IMR-90 (cell line): ENCODE measurements at regions not wholly inside any gene's neighbourhood (a gene's known extent, or its start where the extent isn't known, plus 50 kb on each side); places are given as distances from the start of the nearest gene placed in this dataset.
A peak's percentile ranks its signal among the peaks of the same experiment; 100 is the strongest.

ENCODE experiments used
- ATAC-seq: fragments of 200-7000 bp; cut with Tn5 transposase; 2 replicates; pipeline ENCODE4 v1.9.1; 2020; ENCODE audit warnings: low read depth, mild to moderate bottlenecking, moderate library complexity
- BruUV-seq: library from RNA; stranded (reverse); fragments of 400-500 nt; replicated peaks from 2 replicates; lab custom pipeline; 2021; lab: Mats Ljungman, UMichigan
- CTCF ChIA-PET: fragments of 300-600 bp; formaldehyde crosslinking; extraction: SDS; loops from one replicate; lab custom pipeline; 2021; ENCODE audit warnings: antibody characterized with exemption; lab: Yijun Ruan, JAX
- POLR2A ChIA-PET: fragments of 300-600 bp; sonication (Branson Sonifier 250); formaldehyde crosslinking; loops from one replicate; lab custom pipeline; 2022; ENCODE audit warnings: antibody characterized with exemption; ENCODE audit not compliant: unreplicated experiment; lab: Charles Lee
- DNase-seq: peaks from one replicate; pipeline ENCODE4 v3.0.0; 2013
- H2AFZ ChIP-seq: replicated peaks from 2 replicates; pipeline ENCODE3; 2013; ENCODE audit warnings: low read length, mild to moderate bottlenecking; ENCODE audit not compliant: poor library complexity
- H2AK5ac ChIP-seq: 2 replicates; pipeline ENCODE4 v1.6.1; 2013; ENCODE audit warnings: low read depth, low read length, inconsistent platforms
- H2AK9ac ChIP-seq: replicated peaks from 2 replicates; pipeline ENCODE3; 2013; ENCODE audit warnings: mild to moderate bottlenecking, low read depth, low read length, moderate library complexity; ENCODE audit not compliant: poor library complexity
- H2BK120ac ChIP-seq: 2 replicates; pipeline ENCODE4 v1.6.1; 2013; ENCODE audit warnings: low read depth, low read length, inconsistent platforms
- H2BK15ac ChIP-seq: 3 replicates; pipeline ENCODE4 v1.6.1; 2013; ENCODE audit warnings: low read depth, low read length, inconsistent platforms
- H2BK20ac ChIP-seq: 2 replicates; pipeline ENCODE4 v1.6.1; 2013; ENCODE audit warnings: low read depth, mild to moderate bottlenecking, inconsistent platforms, low read length, moderate library complexity
- H2BK5ac ChIP-seq: 2 replicates; pipeline ENCODE4 v1.6.1; 2013; ENCODE audit warnings: mild to moderate bottlenecking, low read depth, low read length, inconsistent platforms; ENCODE audit not compliant: poor library complexity, severe bottlenecking
- H3K14ac ChIP-seq: replicated peaks from 2 replicates; pipeline ENCODE4 v1.6.1; 2013; ENCODE audit warnings: low read depth, low read length, inconsistent platforms
- H3K18ac ChIP-seq: 2 replicates; pipeline ENCODE4 v1.6.1; 2013; ENCODE audit warnings: low read depth, low read length, control low read depth
- H3K23ac ChIP-seq: 2 replicates; pipeline ENCODE4 v1.6.1; 2013; ENCODE audit warnings: low read depth, low read length, inconsistent platforms
- H3K27ac ChIP-seq: 2 replicates; pipeline ENCODE4 v1.5.1; 2013; ENCODE audit warnings: mild to moderate bottlenecking, control low read depth, low read length; ENCODE audit not compliant: insufficient read depth
- H3K27me3 ChIP-seq: 2 replicates; pipeline ENCODE4 v1.6.1; 2013; ENCODE audit warnings: low read length; ENCODE audit not compliant: control insufficient read depth, insufficient read depth
- H3K36me3 ChIP-seq: 2 replicates; pipeline ENCODE4 v1.6.1; 2013; ENCODE audit warnings: low read length, mixed read lengths; ENCODE audit not compliant: control insufficient read depth, insufficient read depth
- H3K4ac ChIP-seq: 2 replicates; pipeline ENCODE4 v1.6.1; 2013; ENCODE audit warnings: low read depth, low read length, inconsistent platforms
- H3K4me1 ChIP-seq: 2 replicates; pipeline ENCODE4 v1.6.1; 2013; ENCODE audit warnings: low read length, mixed read lengths; ENCODE audit not compliant: control insufficient read depth, insufficient read depth
- H3K4me2 ChIP-seq: 2 replicates; pipeline ENCODE4 v1.6.1; 2013; ENCODE audit warnings: low read depth, mild to moderate bottlenecking, control low read depth, low read length, moderate library complexity
- H3K4me3 ChIP-seq: 2 replicates; pipeline ENCODE4 v1.5.1; 2013; ENCODE audit warnings: low read depth, mild to moderate bottlenecking, control low read depth, low read length, moderate library complexity; ENCODE audit not compliant: insufficient read depth
- H3K56ac ChIP-seq: 2 replicates; pipeline ENCODE4 v1.6.1; 2013; ENCODE audit warnings: low read length, inconsistent platforms; ENCODE audit not compliant: insufficient read depth; ENCODE audit errors: extremely low read depth
- H3K79me1 ChIP-seq, 2 experiments: 2 replicates each; pipeline ENCODE4 v1.6.1; 2013; ENCODE audit warnings: low read length in 2 of 2, inconsistent platforms in 1 of 2, low read depth in 1 of 2
- H3K9ac ChIP-seq: 2 replicates; pipeline ENCODE4 v1.6.1; 2013; ENCODE audit warnings: low read depth, low read length, control low read depth
- H3K9me1 ChIP-seq: 2 replicates; pipeline ENCODE4 v1.6.1; 2013; ENCODE audit warnings: low read length, inconsistent platforms; ENCODE audit not compliant: insufficient read depth
- H3K9me3 ChIP-seq: 2 replicates; pipeline ENCODE4 v1.6.1; 2013; ENCODE audit warnings: low read length; ENCODE audit not compliant: control insufficient read depth, insufficient read depth
- H4K20me1 ChIP-seq: 2 replicates; pipeline ENCODE4 v1.6.1; 2013; ENCODE audit warnings: low read length, inconsistent platforms; ENCODE audit not compliant: insufficient read depth
- H4K5ac ChIP-seq: 2 replicates; pipeline ENCODE4 v1.6.1; 2013; ENCODE audit warnings: mild to moderate bottlenecking, low read depth, low read length, control low read depth
- H4K8ac ChIP-seq, 2 experiments: 2 replicates each; pipeline ENCODE4 v1.6.1; 2013; ENCODE audit warnings: low read depth in 2 of 2, low read length in 2 of 2, control low read depth in 1 of 2, inconsistent platforms in 1 of 2
- H4K91ac ChIP-seq: 2 replicates; pipeline ENCODE4 v1.6.1; 2013; ENCODE audit warnings: low read depth, low read length, inconsistent platforms; ENCODE audit not compliant: insufficient read depth
- CHD1 ChIP-seq: IDR thresholded peaks from 2 replicates; pipeline ENCODE4 v1.6.1; 2012; ENCODE audit warnings: low read depth, low read length, improper control_type of control experiment
- FOS ChIP-seq: fragments of 150-350 bp; IDR thresholded peaks from 2 replicates; pipeline ENCODE4 v1.6.1; 2016; ENCODE audit warnings: low read depth, low read length
- MAZ ChIP-seq: IDR thresholded peaks from 2 replicates; pipeline ENCODE4 v1.6.1; 2012; ENCODE audit warnings: low read depth, mild to moderate bottlenecking, low read length, improper control_type of control experiment, moderate library complexity, borderline replicate concordance
- SMC3 ChIP-seq: fragments of 150-350 bp; IDR thresholded peaks from 2 replicates; pipeline ENCODE4 v1.6.1; 2016; ENCODE audit warnings: low read depth, mild to moderate bottlenecking, antibody characterized with exemption, low read length, moderate library complexity
- WGBS, 2 experiments: methylation state at CpG; one replicate each; pipeline versions ENCODE4 v1.1.5 to v1.1.7; 2013; ENCODE audit warnings: missing lambda C conversion rate in 2 of 2; ENCODE audit not compliant: insufficient read length in 1 of 2; ENCODE audit errors: extremely low coverage in 2 of 2; 5-methylcytosine and 5-hydroxymethylcytosine counted together
- dilution Hi-C: fragments of 300-500 bp; cut with HindIII; formaldehyde crosslinking; loops from one replicate; pipeline ENCODE4 v1.14.3; 2018; ENCODE audit warnings: low sequenced_read_pairs; ENCODE audit not compliant: unreplicated experiment
- in situ Hi-C: fragments of 300-500 bp; cut with MboI; formaldehyde crosslinking; loops from 3 replicates; pipeline ENCODE4 v1.14.3; 2019; ENCODE audit warnings: low sequenced_read_pairs, inconsistent platforms, mixed read lengths
- intact Hi-C: fragments of 100-400 bp; cut with micrococcal nuclease; formaldehyde crosslinking; loops from 2 replicates; pipeline ENCODE4 v1.10.0; 2022

DNA sequence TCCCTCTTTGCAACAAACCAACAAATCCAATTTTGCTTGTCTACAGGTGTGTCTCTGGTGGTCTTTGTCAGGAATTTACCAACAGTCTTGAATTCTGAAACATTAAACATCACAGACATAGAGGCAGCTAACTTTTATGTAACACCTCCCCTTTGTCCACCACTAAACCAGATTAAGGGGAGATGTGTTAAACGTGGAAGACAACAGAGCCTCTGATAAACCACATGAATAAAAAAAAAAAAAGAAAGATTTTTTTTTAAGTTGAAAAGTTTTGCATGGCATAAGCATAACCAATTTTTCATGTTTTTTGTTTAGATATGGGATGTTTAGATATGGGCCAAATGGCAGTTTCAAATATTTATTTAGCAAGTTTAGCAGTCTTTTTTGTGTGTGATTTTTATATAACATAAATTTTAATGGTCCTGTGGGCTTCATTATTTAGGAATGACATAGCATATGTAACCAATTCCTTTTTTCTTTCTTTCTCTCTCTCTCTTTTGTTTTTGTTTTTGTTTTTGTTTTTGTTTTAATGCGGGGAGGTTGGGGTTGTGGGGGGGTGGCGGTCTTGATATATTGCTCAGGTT lies 60.7 kb upstream of the BTN3A2 start:
- Histone ChIP-seq H2AFZ (no peak overlapping the region), H3K4ac (no peak overlapping the region), H4K91ac (no peak overlapping the region), H2BK120ac (no peak overlapping the region), H3K23ac (no peak overlapping the region), H4K20me1 (no peaks in the 10 kb centered on the region; the same call in 1 of the 2 replicates), H3K79me1 (no peaks in the 10 kb centered on the region), H4K8ac (peak overlapping the region in 1 of 2 experiments; percentile 65; a peak in 1 of 4 replicates), H2BK20ac (no peak overlapping the region), H3K4me3 (peak overlapping the region; percentile 44), H3K36me3 (no peaks in the 10 kb centered on the region), H2BK5ac (no peak overlapping the region), H3K9me1 (no peaks in the 10 kb centered on the region; the same call in 1 of the 2 replicates), H3K4me2 (no peak overlapping the region), H3K4me1 (no peaks in the 10 kb centered on the region), H3K27ac (0 out of 2 replicates have a peak overlapping the region, but pooled peaks have one; percentile 1), H2AK9ac (no peak overlapping the region), H4K5ac (no peak overlapping the region), H3K14ac (no peak overlapping the region), H3K27me3 (no peaks in the 10 kb centered on the region), H3K9me3 (no peaks in the 10 kb centered on the region), H3K9ac (peak overlapping the region; percentile 37), H2BK15ac (no peak overlapping the region), H3K56ac (no peak overlapping the region), H2AK5ac (no peak overlapping the region), H3K18ac (no peak overlapping the region)
- dilution Hi-C loops, result no loop called here
- intact Hi-C loops, result no loop called here
- ATAC-seq (no peak), DNase-seq (no peak)
- no CpG with 5 or more reads among the region's 3 CpGs for WGBS, 2 experiments
- ChIA-PET CTCF (no interaction called here), POLR2A (no interaction called here)
- TF ChIP-seq MAZ (no peak), FOS (no peak), SMC3 (no peak), CHD1 (no peak)
- BruUV-seq, result no TSS peak
- in situ Hi-C loops, result loop anchor here (25.0 kb wide), 1 partner anchor 1508 kb away; a partner anchor contains a TSS
